ENCODE measurements at regions not wholly inside any gene's neighbourhood (a gene's known extent, or its start where the extent isn't known, plus 50 kb on each side); places are given as distances from the start of the nearest gene placed in this dataset.

- H3K4me1 Mint-ChIP-seq (ENCODE audit: low read depth): peaks cover 17% of the 10 kb centered on the region
- no peak overlapping the region for H3K4me3 Mint-ChIP-seq (ENCODE audit: low read depth)
- H3K27ac Mint-ChIP-seq: no peak overlapping the region
- peaks cover 4% of the 10 kb centered on the region for H3K9me3 Mint-ChIP-seq (ENCODE audit: low read depth)
- no peaks in the 10 kb centered on the region for H3K36me3 Mint-ChIP-seq (ENCODE audit: insufficient read depth)
- TF ChIP-seq CTCF (IDR thresholded peaks at IDR 0.05; ENCODE audit: unreplicated experiment): no peak
- DNase-seq (ENCODE audit: low spot score, unreplicated experiment): no peak
- H3K27me3 Mint-ChIP-seq: no peaks in the 10 kb centered on the region
These were observed 67.2 kb downstream of the THNSL1 start for GRCh38 chr10:25083546-25084111.

DNA sequence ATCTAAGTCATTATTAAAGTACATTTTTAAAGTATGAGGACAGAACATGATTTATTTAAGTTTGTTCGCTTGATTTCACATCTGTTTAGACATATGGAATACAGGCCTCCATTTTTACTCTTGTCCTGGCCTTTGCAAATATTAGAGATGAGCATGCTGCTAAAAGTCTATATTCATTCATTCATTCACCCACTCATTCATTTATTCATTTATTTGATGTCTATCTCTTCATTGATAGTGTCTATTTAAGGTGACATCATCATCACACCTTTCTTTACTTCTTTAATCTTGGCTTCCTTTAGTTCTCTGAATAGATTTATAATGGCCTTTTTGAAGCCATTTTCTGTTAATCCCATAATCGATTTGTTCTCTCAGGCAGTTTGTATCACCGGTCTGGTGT lies 68.0 kb downstream of the THNSL1 start:
- Mint-ChIP-seq H3K4me3 (ENCODE audit: low read depth) (no peak overlapping the region), H3K36me3 (ENCODE audit: insufficient read depth) (no peaks in the 10 kb centered on the region), H3K27ac (no peak overlapping the region), H3K27me3 (no peaks in the 10 kb centered on the region), H3K9me3 (ENCODE audit: low read depth) (peaks cover 7% of the 10 kb centered on the region), H3K4me1 (ENCODE audit: low read depth) (peaks cover 9% of the 10 kb centered on the region)
- TF ChIP-seq CTCF (IDR thresholded peaks at IDR 0.05; ENCODE audit: unreplicated experiment): no peak
- no peak for DNase-seq (ENCODE audit: low spot score, unreplicated experiment)

DNA sequence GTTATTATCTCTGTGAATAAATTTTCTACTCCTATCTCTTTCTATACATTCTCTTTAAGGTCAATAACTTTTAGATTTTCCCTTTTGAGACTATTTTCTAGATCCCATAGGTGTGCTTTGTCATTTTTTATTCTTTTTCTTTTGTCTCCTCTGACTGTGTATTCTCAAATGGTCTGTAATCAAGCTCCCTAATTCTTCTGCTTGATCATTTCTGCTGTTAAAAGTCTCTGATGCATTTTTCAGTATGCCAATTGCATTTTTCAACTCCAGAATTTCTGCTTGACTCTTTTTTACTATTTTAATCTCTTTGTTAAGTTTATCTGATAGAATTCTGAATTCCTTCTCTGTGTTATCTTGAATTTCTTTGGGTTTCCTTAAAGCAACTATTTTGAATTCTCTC lies 78.2 kb downstream of the THNSL1 start:
- no peak for TF ChIP-seq CTCF (IDR thresholded peaks at IDR 0.05; ENCODE audit: unreplicated experiment)
- H3K36me3 Mint-ChIP-seq (ENCODE audit: insufficient read depth): no peaks in the 10 kb centered on the region
- H3K4me1 Mint-ChIP-seq (ENCODE audit: low read depth): no peaks in the 10 kb centered on the region
- peaks cover 32% of the 10 kb centered on the region for H3K9me3 Mint-ChIP-seq (ENCODE audit: low read depth)
- H3K27ac Mint-ChIP-seq: no peak overlapping the region
- no peak for DNase-seq (ENCODE audit: low spot score, unreplicated experiment)
- H3K4me3 Mint-ChIP-seq (ENCODE audit: low read depth): no peak overlapping the region
- no peaks in the 10 kb centered on the region for H3K27me3 Mint-ChIP-seq

- Mint-ChIP-seq H3K4me1 (ENCODE audit: low read depth) (no peaks in the 10 kb centered on the region), H3K27ac (no peak overlapping the region), H3K4me3 (ENCODE audit: low read depth) (no peak overlapping the region), H3K9me3 (ENCODE audit: low read depth) (peaks cover 17% of the 10 kb centered on the region), H3K27me3 (peaks cover 7% of the 10 kb centered on the region), H3K36me3 (ENCODE audit: insufficient read depth) (no peaks in the 10 kb centered on the region)
- no peak for DNase-seq (ENCODE audit: low spot score, unreplicated experiment)
- no peak for TF ChIP-seq CTCF (IDR thresholded peaks at IDR 0.05; ENCODE audit: unreplicated experiment)
These were observed 77.0 kb upstream of the GPR158 start for GRCh38 chr10:25097669-25098411.

DNA sequence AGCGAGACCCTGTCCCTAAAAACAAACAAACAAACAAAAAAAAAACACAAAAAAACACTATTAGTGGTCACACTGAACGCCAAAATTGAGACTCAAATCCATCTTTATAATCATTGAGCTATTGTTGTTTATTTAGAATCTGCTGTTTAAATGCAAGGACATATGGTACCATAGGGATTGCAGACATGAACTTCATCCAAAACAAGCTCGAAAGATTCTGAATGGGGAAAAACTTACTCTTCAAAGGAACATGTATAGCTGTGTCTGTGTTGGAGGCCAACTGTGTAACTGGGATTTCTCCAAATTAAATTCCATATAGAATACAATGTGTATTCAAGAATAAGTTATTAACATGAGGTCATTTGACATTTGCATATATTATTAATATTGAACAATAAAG lies 74.7 kb upstream of the GPR158 start:
- Mint-ChIP-seq H3K27ac (no peak overlapping the region), H3K4me1 (ENCODE audit: low read depth) (no peaks in the 10 kb centered on the region), H3K4me3 (ENCODE audit: low read depth) (no peak overlapping the region), H3K9me3 (ENCODE audit: low read depth) (no peaks in the 10 kb centered on the region), H3K27me3 (peaks cover 10% of the 10 kb centered on the region), H3K36me3 (ENCODE audit: insufficient read depth) (no peaks in the 10 kb centered on the region)
- DNase-seq (ENCODE audit: low spot score, unreplicated experiment): no peak
- no peak for TF ChIP-seq CTCF (IDR thresholded peaks at IDR 0.05; ENCODE audit: unreplicated experiment)

All from progenitor cell of endocrine pancreas (in vitro differentiated cells).